NT2/D1 (cell line): ENCODE measurements at regions not wholly inside any gene's neighbourhood (a gene's known extent, or its start where the extent isn't known, plus 50 kb on each side); places are given as distances from the start of the nearest gene placed in this dataset.

Experiments
- DNase-seq: peaks from one replicate; pipeline ENCODE4 v3.0.0-alpha.2; 2011; ENCODE audit warnings: low read depth, low spot score
- H3K27me3 ChIP-seq: 2 replicates; pipeline ENCODE4 v1.6.0; 2011; ENCODE audit warnings: mild to moderate bottlenecking; ENCODE audit not compliant: insufficient read length, insufficient read depth
- H3K36me3 ChIP-seq: 2 replicates; pipeline ENCODE4 v1.6.1; 2011; ENCODE audit warnings: mild to moderate bottlenecking, low read length, mixed read lengths; ENCODE audit not compliant: insufficient read depth, insufficient read length
- H3K4me1 ChIP-seq: 2 replicates; pipeline ENCODE4 v1.5.1; 2011; ENCODE audit not compliant: insufficient read depth, insufficient read length
- H3K4me3 ChIP-seq: 2 replicates; pipeline ENCODE4 v1.5.1; 2011; ENCODE audit warnings: low read depth; ENCODE audit not compliant: insufficient read length
- H3K9ac ChIP-seq: 2 replicates; pipeline ENCODE4 v1.6.0; 2011; ENCODE audit warnings: low read depth; ENCODE audit not compliant: insufficient read length
- H3K9me3 ChIP-seq: 2 replicates; pipeline ENCODE4 v1.5.1; 2011; ENCODE audit warnings: mild to moderate bottlenecking, low read length; ENCODE audit not compliant: insufficient read depth
- SUZ12 ChIP-seq: IDR thresholded peaks from 2 replicates; pipeline ENCODE4 v1.6.1; 2011; ENCODE audit not compliant: insufficient read length, insufficient read depth; ENCODE audit errors: extremely low read depth
- YY1 ChIP-seq: IDR thresholded peaks from 2 replicates; pipeline ENCODE4 v1.6.1; 2011; ENCODE audit not compliant: insufficient read length, insufficient read depth
- ZNF274 ChIP-seq: IDR thresholded peaks from 2 replicates; pipeline ENCODE4 v1.6.1; 2011; ENCODE audit warnings: mild to moderate bottlenecking, low read depth, low read length

DNA sequence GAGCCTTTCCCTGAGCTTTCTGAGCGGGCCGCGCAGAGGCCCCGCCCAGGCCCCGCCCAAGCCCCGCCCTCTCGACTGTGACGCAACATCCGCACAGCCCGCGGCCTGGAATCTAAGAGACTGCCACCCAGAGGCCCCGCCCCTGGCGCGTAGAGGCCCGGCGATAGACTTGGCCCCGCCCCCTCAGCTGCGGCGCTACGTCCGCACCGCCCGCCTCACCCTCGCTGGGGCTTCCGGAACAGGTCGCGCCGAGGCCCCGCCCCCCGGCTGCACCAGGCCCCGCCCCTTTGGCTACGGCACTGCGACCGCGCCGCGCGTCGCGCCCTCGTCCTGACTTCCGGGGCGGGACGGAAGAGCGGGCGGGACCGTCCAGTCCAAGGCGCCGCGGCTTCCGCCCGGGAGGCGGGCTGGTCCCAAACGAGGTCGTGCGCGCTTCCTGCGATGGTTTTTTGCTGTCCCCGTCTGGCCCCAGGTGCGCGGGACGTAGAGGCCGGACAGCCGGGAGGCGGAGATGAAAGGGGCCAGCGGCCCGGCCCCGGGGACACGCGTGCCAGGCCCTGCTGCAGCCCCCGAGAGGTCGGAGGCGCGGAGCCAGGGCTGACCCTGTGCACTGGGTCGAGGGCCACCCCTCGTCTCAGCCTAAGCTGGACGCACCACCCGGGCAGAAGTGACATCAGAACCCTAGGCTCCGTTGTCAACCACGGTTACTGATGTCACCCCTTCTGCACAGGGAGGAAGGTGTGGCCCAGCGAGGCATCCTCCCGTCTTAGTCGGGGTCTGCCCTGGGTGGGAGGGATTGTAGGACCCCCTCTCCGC lies 59.0 kb upstream of the WNT7B start:
- TF ChIP-seq YY1 (no peak), SUZ12 (no peak), ZNF274 (no peak)
- Histone ChIP-seq H3K4me3 (peak overlapping the region; percentile 84), H3K9me3 (no peaks in the 10 kb centered on the region), H3K36me3 (no peaks in the 10 kb centered on the region), H3K9ac (peak overlapping the region; percentile 91), H3K4me1 (peaks cover 12% of the 10 kb centered on the region), H3K27me3 (no peaks in the 10 kb centered on the region)
- peak; percentile 95 for DNase-seq

GRCh38 chr22:46036558-46037408 lies 59.8 kb upstream of the WNT7B start:
- DNase-seq: peak; percentile 23
- peaks cover 12% of the 10 kb centered on the region for H3K4me1 ChIP-seq

GRCh38 chr22:46038174-46038487 lies 61.2 kb upstream of the WNT7B start:
- H3K36me3 ChIP-seq: no peaks in the 10 kb centered on the region
- H3K9ac ChIP-seq: peak overlapping the region; percentile 56
- TF ChIP-seq YY1 (no peak), ZNF274 (no peak), SUZ12 (no peak)
- H3K4me3 ChIP-seq: no peak overlapping the region
- no peak for DNase-seq
- H3K27me3 ChIP-seq: no peaks in the 10 kb centered on the region
- H3K9me3 ChIP-seq: no peaks in the 10 kb centered on the region
- H3K4me1 ChIP-seq: peaks cover 3% of the 10 kb centered on the region

More at GRCh38 chr22:46036558-46037408, 59.8 kb upstream of the WNT7B start:
- H3K9me3 ChIP-seq: no peaks in the 10 kb centered on the region
- no peaks in the 10 kb centered on the region for H3K36me3 ChIP-seq
- peak overlapping the region; percentile 84 for H3K4me3 ChIP-seq
- no peak for TF ChIP-seq SUZ12
- TF ChIP-seq ZNF274: no peak
- TF ChIP-seq YY1: no peak
- H3K27me3 ChIP-seq: no peaks in the 10 kb centered on the region
- peak overlapping the region; percentile 91 for H3K9ac ChIP-seq

GRCh38 chr22:46038516-46039430 lies 61.8 kb upstream of the WNT7B start:
- no peak for DNase-seq
- no peaks in the 10 kb centered on the region for H3K36me3 ChIP-seq
- peak overlapping the region; percentile 56 for H3K9ac ChIP-seq
- H3K4me3 ChIP-seq: no peak overlapping the region
- H3K4me1 ChIP-seq: peaks cover 3% of the 10 kb centered on the region
- no peaks in the 10 kb centered on the region for H3K9me3 ChIP-seq
- no peaks in the 10 kb centered on the region for H3K27me3 ChIP-seq
- TF ChIP-seq SUZ12 (no peak), YY1 (no peak), ZNF274 (no peak)

DNA sequence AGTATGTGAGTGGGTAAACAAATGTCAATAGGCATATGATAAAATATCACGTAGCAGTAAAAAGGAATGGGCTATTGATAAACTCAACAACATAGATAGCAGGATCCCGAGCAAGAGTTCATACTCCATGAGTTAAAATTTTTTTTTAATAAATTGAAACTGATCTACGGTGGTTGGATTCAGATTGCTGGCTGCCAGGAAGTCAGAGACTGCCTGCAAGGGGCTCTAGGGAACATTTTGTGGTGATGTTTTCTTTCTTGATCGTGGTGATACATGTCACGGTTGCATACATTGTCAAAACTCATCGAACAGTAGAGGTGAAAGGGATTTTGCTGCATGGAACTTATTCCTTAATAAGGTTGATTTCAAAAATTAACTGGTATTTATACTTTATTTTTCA lies 62.6 kb upstream of the WNT7B start:
- H3K9ac ChIP-seq: no peak overlapping the region
- no peak overlapping the region for H3K4me3 ChIP-seq
- TF ChIP-seq ZNF274: no peak
- TF ChIP-seq YY1: no peak
- TF ChIP-seq SUZ12: no peak
- no peaks in the 10 kb centered on the region for H3K9me3 ChIP-seq
- no peaks in the 10 kb centered on the region for H3K36me3 ChIP-seq
- H3K4me1 ChIP-seq: peaks cover 7% of the 10 kb centered on the region
- DNase-seq: no peak
- peaks cover 6% of the 10 kb centered on the region for H3K27me3 ChIP-seq

DNA sequence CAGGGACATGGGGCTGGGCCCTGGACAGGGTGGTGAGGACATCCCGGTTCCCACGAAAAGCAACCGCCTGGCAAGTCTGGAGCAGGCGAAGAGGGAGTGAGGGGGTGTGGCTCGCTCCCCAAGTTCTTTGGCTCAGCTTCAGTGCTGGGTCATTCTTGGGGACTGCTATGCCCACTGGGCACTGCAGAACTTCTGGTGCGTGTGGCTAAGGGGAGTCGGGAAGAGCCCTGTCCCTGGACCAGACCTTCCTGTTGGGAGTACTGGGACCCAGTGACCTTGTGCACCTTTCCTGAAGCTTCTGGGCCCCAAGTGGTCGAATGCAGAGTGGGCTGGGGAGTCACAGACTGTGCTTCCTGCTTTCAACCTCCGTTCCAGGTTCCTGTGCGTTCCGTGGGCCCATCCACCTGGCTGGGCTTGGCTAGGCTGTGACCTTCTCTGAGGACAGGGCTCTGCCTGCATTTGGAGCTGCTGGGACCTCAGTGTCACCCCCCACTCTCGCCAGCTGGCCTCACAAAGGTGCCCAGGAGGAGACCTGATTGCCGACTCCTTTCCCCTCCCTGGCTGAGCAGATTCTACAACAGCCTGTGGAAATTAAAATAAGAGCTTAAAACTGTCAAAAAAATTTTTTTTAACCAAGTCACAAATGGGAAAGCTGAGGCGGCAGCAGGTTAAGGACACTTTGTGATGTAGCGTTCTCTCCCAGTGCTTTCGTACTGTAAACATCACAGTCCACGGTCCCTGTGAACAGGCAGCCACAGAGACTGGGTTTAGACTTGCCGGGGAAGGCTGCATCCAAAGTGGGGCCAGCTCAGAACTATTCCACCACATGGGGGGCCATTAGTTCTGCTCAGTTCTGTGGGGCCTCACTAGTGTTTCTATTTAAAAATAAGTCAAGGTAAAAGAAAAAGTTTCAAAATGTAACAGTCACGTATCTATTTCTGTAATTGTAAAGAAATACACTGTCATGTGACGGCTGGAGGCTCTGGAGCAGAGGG lies 63.8 kb upstream of the WNT7B start:
- DNase-seq: no peak
- no peak for TF ChIP-seq ZNF274
- TF ChIP-seq SUZ12: no peak
- no peak for TF ChIP-seq YY1
- peaks cover 18% of the 10 kb centered on the region for H3K27me3 ChIP-seq
- no peak overlapping the region for H3K4me3 ChIP-seq
- no peaks in the 10 kb centered on the region for H3K36me3 ChIP-seq
- no peaks in the 10 kb centered on the region for H3K9me3 ChIP-seq
- H3K4me1 ChIP-seq: peaks cover 7% of the 10 kb centered on the region
- H3K9ac ChIP-seq: no peak overlapping the region
